GM21423 (cell line): ENCODE measurements at regions not wholly inside any gene's neighbourhood (a gene's known extent, or its start where the extent isn't known, plus 50 kb on each side); places are given as distances from the start of the nearest gene placed in this dataset.
A peak's percentile ranks its signal among the peaks of the same experiment; 100 is the strongest.
"Not testable (repeated sequence)": the region's sequence is repeated elsewhere in the genome, so short reads cannot be mapped to it uniquely, and the experiment has no call there.

ENCODE experiments used
- ATAC-seq: cut with Tn5 transposase; IDR thresholded peaks from one replicate; pipeline ENCODE4 v1.9.1; 2021; ENCODE audit warnings: mild to moderate bottlenecking, moderate library complexity; ENCODE audit not compliant: unreplicated experiment

- ATAC-seq, result no peak
These were observed 124.2 kb upstream of the SMURF2 start for GRCh38 chr17:64786337-64786736.

- no peak for ATAC-seq
These were observed 122.9 kb upstream of the SMURF2 start for GRCh38 chr17:64785011-64785421.

- ATAC-seq, result no peak
These were observed 122.4 kb upstream of the SMURF2 start for GRCh38 chr17:64784353-64785010.

GRCh38 chr17:64783556-64784352, 121.6 kb upstream of the SMURF2 start:
- no peak for ATAC-seq

GRCh38 chr17:64783031-64783461, 120.9 kb upstream of the SMURF2 start:
- ATAC-seq, result no peak

GRCh38 chr17:64781810-64782555, 119.9 kb upstream of the SMURF2 start:
- ATAC-seq, result no peak

GRCh38 chr17:64781014-64781756, 119.1 kb upstream of the SMURF2 start:
- ATAC-seq, result peak; percentile 36

- ATAC-seq, result no peak
These were observed 118.2 kb upstream of the SMURF2 start for GRCh38 chr17:64780096-64781013.

- ATAC-seq, result no peak
These were observed 117.4 kb upstream of the SMURF2 start for GRCh38 chr17:64779376-64780095.

- ATAC-seq, result not testable (repeated sequence)
These were observed 116.9 kb upstream of the SMURF2 start for GRCh38 chr17:64779098-64779375.

GRCh38 chr17:64778240-64779097, 116.4 kb upstream of the SMURF2 start:
- no peak for ATAC-seq

- no peak for ATAC-seq
These were observed 115.5 kb upstream of the SMURF2 start for GRCh38 chr17:64777415-64778239.

GRCh38 chr17:64776720-64777414, 114.8 kb upstream of the SMURF2 start:
- peak; percentile 57 for ATAC-seq

GRCh38 chr17:64775701-64776570, 113.8 kb upstream of the SMURF2 start:
- no peak for ATAC-seq

- no peak for ATAC-seq
These were observed 112.9 kb upstream of the SMURF2 start for GRCh38 chr17:64774888-64775540.
